ENCODE measurements at regions not wholly inside any gene's neighbourhood (a gene's known extent, or its start where the extent isn't known, plus 50 kb on each side); places are given as distances from the start of the nearest gene placed in this dataset.
"Not testable (repeated sequence)": the region's sequence is repeated elsewhere in the genome, so short reads cannot be mapped to it uniquely, and the experiment has no call there.

- in situ Hi-C loops (cut with HindIII; ENCODE audit: low sequenced_read_pairs), result no loop called here
Observed at GRCh38 chr2:64869126-64869525, 120.1 kb upstream of the SLC1A4 start.

- in situ Hi-C loops (cut with HindIII; ENCODE audit: low sequenced_read_pairs), result no loop called here
Observed at GRCh38 chr2:64873472-64873924, 115.7 kb upstream of the SLC1A4 start.

GRCh38 chr2:64874593-64874992, 114.6 kb upstream of the SLC1A4 start:
- in situ Hi-C loops (cut with HindIII; ENCODE audit: low sequenced_read_pairs), result no loop called here

- in situ Hi-C loops (cut with HindIII; ENCODE audit: low sequenced_read_pairs), result no loop called here
Observed at GRCh38 chr2:64875368-64875767, 113.8 kb upstream of the SLC1A4 start.

GRCh38 chr2:64876137-64876647, 113.0 kb upstream of the SLC1A4 start:
- in situ Hi-C loops (cut with HindIII; ENCODE audit: low sequenced_read_pairs), result no loop called here

GRCh38 chr2:64879745-64880144, 109.5 kb upstream of the SLC1A4 start:
- in situ Hi-C loops (cut with HindIII; ENCODE audit: low sequenced_read_pairs), result no loop called here

- in situ Hi-C loops (cut with HindIII; ENCODE audit: low sequenced_read_pairs), result no loop called here
Observed at GRCh38 chr2:64880193-64880951, 108.8 kb upstream of the SLC1A4 start.

- in situ Hi-C loops (cut with HindIII; ENCODE audit: low sequenced_read_pairs), result no loop called here
Observed at GRCh38 chr2:64881037-64881492, 108.1 kb upstream of the SLC1A4 start.

GRCh38 chr2:64887565-64887964, 101.6 kb upstream of the SLC1A4 start:
- in situ Hi-C loops (cut with HindIII; ENCODE audit: low sequenced_read_pairs), result no loop called here

GRCh38 chr2:64888591-64889309, 100.4 kb upstream of the SLC1A4 start:
- in situ Hi-C loops (cut with HindIII; ENCODE audit: low sequenced_read_pairs), result no loop called here

GRCh38 chr2:64889803-64890202, 99.4 kb upstream of the SLC1A4 start:
- in situ Hi-C loops (cut with HindIII; ENCODE audit: low sequenced_read_pairs), result no loop called here

- in situ Hi-C loops (cut with HindIII; ENCODE audit: low sequenced_read_pairs), result not testable (repeated sequence)
Observed at GRCh38 chr2:64896572-64896971, 92.6 kb upstream of the SLC1A4 start.

- in situ Hi-C loops (cut with HindIII; ENCODE audit: low sequenced_read_pairs), result no loop called here
Observed at GRCh38 chr2:64899081-64899865, 89.9 kb upstream of the SLC1A4 start.

GRCh38 chr2:64899876-64900275, 89.3 kb upstream of the SLC1A4 start:
- in situ Hi-C loops (cut with HindIII; ENCODE audit: low sequenced_read_pairs), result not testable (repeated sequence)

- in situ Hi-C loops (cut with HindIII; ENCODE audit: low sequenced_read_pairs), result no loop called here
Observed at GRCh38 chr2:64904413-64905329, 84.5 kb upstream of the SLC1A4 start.

GRCh38 chr2:64905338-64906024, 83.7 kb upstream of the SLC1A4 start:
- in situ Hi-C loops (cut with HindIII; ENCODE audit: low sequenced_read_pairs), result no loop called here

GRCh38 chr2:64906853-64907536, 82.2 kb upstream of the SLC1A4 start:
- in situ Hi-C loops (cut with HindIII; ENCODE audit: low sequenced_read_pairs), result no loop called here

GRCh38 chr2:64908406-64908805, 80.8 kb upstream of the SLC1A4 start:
- in situ Hi-C loops (cut with HindIII; ENCODE audit: low sequenced_read_pairs), result no loop called here

GRCh38 chr2:64910523-64910922, 78.7 kb upstream of the SLC1A4 start:
- in situ Hi-C loops (cut with HindIII; ENCODE audit: low sequenced_read_pairs), result no loop called here

All from DLD1 (cell line).